ENCODE measurements at regions not wholly inside any gene's neighbourhood (a gene's known extent, or its start where the extent isn't known, plus 50 kb on each side); places are given as distances from the start of the nearest gene placed in this dataset.

- intact Hi-C loops (cut with micrococcal nuclease) (no loop called here), dilution Hi-C loops (cut with MboI; ENCODE audit: extremely low pct_ligation_motif_present, low sequenced_read_pairs) (no loop called here)
- ChIA-PET POLR2A (no interaction called here), CTCF (no interaction called here)
- Histone ChIP-seq H3K9me1 (replicated peaks; ENCODE audit: control insufficient read depth, extremely low read depth, insufficient read depth, low read length) (no peaks in the 10 kb centered on the region), H3K4me2 (ENCODE audit: insufficient read depth, low read length) (no peak overlapping the region), H3K27me3 (ENCODE audit: control insufficient read depth in 2 of 2, insufficient read depth in 2 of 2, low read length in 2 of 2) (no peaks in the 10 kb centered on the region), H3K79me2 (ENCODE audit: control insufficient read depth, insufficient read depth, low read length) (no peaks in the 10 kb centered on the region), H3K36me3 (ENCODE audit: control insufficient read depth in 2 of 2, extremely low read depth in 1 of 2, insufficient read depth in 2 of 2, low read length in 2 of 2) (no peaks in the 10 kb centered on the region), H3K4me1 (ENCODE audit: control insufficient read depth, extremely low read depth, insufficient read depth, low read length) (no peaks in the 10 kb centered on the region), H2AFZ (ENCODE audit: low read depth, low read length) (no peak overlapping the region), H3K9ac (replicated peaks; ENCODE audit: extremely low read depth, insufficient read depth, low read length) (no peak overlapping the region), H3K27ac (ENCODE audit: insufficient read depth, low read depth, low read length) (no peak overlapping the region), H3K4me3 (replicated peaks in 1 of 3; ENCODE audit: insufficient read depth in 1 of 3, low read depth in 1 of 3, low read length in 3 of 3) (no peak overlapping the region), H4K20me1 (replicated peaks; ENCODE audit: control insufficient read depth, extremely low read depth, insufficient read depth, low read length) (no peaks in the 10 kb centered on the region), H3K9me3 (replicated peaks; ENCODE audit: control insufficient read depth, insufficient read depth, low read length) (no peaks in the 10 kb centered on the region)
- FAIRE-seq (no peak), DNase-seq (ENCODE audit: low read depth, low spot score) (no peak)
- TF ChIP-seq FOS (IDR thresholded peaks at IDR 0.05; ENCODE audit: borderline replicate concordance, insufficient read depth, low read length) (no peak), MAX (IDR thresholded peaks at IDR 0.05; ENCODE audit: insufficient read depth, insufficient read length) (no peak), GATA2 (IDR thresholded peaks at IDR 0.05; ENCODE audit: insufficient read depth, insufficient read length, low read depth, low read length) (no peak), MYC (IDR thresholded peaks at IDR 0.05; ENCODE audit: low read depth, low read length) (no peak), JUN (IDR thresholded peaks at IDR 0.05; ENCODE audit: borderline replicate concordance, insufficient read depth, insufficient read length, low read depth) (no peak)
- no TSS peak for BruUV-seq (replicated peaks)
Observed at GRCh38 chr20:39155971-39156370, 193.8 kb downstream of the DHX35 start.

GRCh38 chr20:39152742-39153141, 190.6 kb downstream of the DHX35 start:
- no peak for DNase-seq (ENCODE audit: low read depth, low spot score)
- no peaks in the 10 kb centered on the region for H3K9me1 ChIP-seq (replicated peaks; ENCODE audit: control insufficient read depth, extremely low read depth, insufficient read depth, low read length)
- TF ChIP-seq POLR2AphosphoS5 (IDR thresholded peaks at IDR 0.05; ENCODE audit: insufficient read depth, low read depth, low read length) (no peak), FOS (IDR thresholded peaks at IDR 0.05; ENCODE audit: borderline replicate concordance, insufficient read depth, low read length) (no peak), MAX (IDR thresholded peaks at IDR 0.05; ENCODE audit: insufficient read depth, insufficient read length) (no peak), EZH2 (IDR thresholded peaks at IDR 0.05; ENCODE audit: borderline replicate concordance, low read depth, low read length, severe bottlenecking) (no peak), CTCF (IDR thresholded peaks at IDR 0.05; ENCODE audit: extremely low read depth in 1 of 2, insufficient read depth in 1 of 2, low read depth in 1 of 2, low read length in 2 of 2) (no peak), GATA2 (IDR thresholded peaks at IDR 0.05; ENCODE audit: insufficient read depth, insufficient read length, low read depth, low read length) (no peak), MYC (IDR thresholded peaks at IDR 0.05; ENCODE audit: low read depth, low read length) (no peak), JUN (IDR thresholded peaks at IDR 0.05; ENCODE audit: borderline replicate concordance, insufficient read depth, insufficient read length, low read depth) (no peak), POLR2A (IDR thresholded peaks at IDR 0.05; ENCODE audit: low read depth, low read length) (no peak)
- H3K4me2 ChIP-seq (ENCODE audit: insufficient read depth, low read length), result no peak overlapping the region
- FAIRE-seq, result no peak
- H3K9ac ChIP-seq (replicated peaks; ENCODE audit: extremely low read depth, insufficient read depth, low read length), result no peak overlapping the region
- no TSS peak for BruUV-seq (replicated peaks)
- no peaks in the 10 kb centered on the region for H3K79me2 ChIP-seq (ENCODE audit: control insufficient read depth, insufficient read depth, low read length)
- no peaks in the 10 kb centered on the region for H3K4me1 ChIP-seq (ENCODE audit: control insufficient read depth, extremely low read depth, insufficient read depth, low read length)
- intact Hi-C loops (cut with micrococcal nuclease), result no loop called here
- no peaks in the 10 kb centered on the region for H3K9me3 ChIP-seq (replicated peaks; ENCODE audit: control insufficient read depth, insufficient read depth, low read length)
- POLR2A ChIA-PET, result no interaction called here
- no peaks in the 10 kb centered on the region for H3K36me3 ChIP-seq (ENCODE audit: control insufficient read depth in 2 of 2, extremely low read depth in 1 of 2, insufficient read depth in 2 of 2, low read length in 2 of 2)
- CTCF ChIA-PET, result no interaction called here
- H4K20me1 ChIP-seq (replicated peaks; ENCODE audit: control insufficient read depth, extremely low read depth, insufficient read depth, low read length), result no peaks in the 10 kb centered on the region
- dilution Hi-C loops (cut with MboI; ENCODE audit: extremely low pct_ligation_motif_present, low sequenced_read_pairs), result no loop called here
- no peak overlapping the region for H2AFZ ChIP-seq (ENCODE audit: low read depth, low read length)
- no peak overlapping the region for H3K4me3 ChIP-seq (replicated peaks in 1 of 3; ENCODE audit: insufficient read depth in 1 of 3, low read depth in 1 of 3, low read length in 3 of 3)
- no peaks in the 10 kb centered on the region for H3K27me3 ChIP-seq (ENCODE audit: control insufficient read depth in 2 of 2, insufficient read depth in 2 of 2, low read length in 2 of 2)
- H3K27ac ChIP-seq (ENCODE audit: insufficient read depth, low read depth, low read length), result no peak overlapping the region
